Skin epidermis (tissue), 12 donors: ENCODE measurements at regions not wholly inside any gene's neighbourhood (a gene's known extent, or its start where the extent isn't known, plus 50 kb on each side); places are given as distances from the start of the nearest gene placed in this dataset.

Experiments
- H3K27ac ChIP-seq, 21 experiments: fragments of 200-600 bp; sonication (generic) in 11 of 21; one replicate each; pipeline ENCODE4 v1.5.0; 2020; ENCODE audit warnings: mild to moderate bottlenecking in 3 of 21, inconsistent platforms in 2 of 21, moderate library complexity in 2 of 21
- H3K4me3 ChIP-seq, 7 experiments: fragments of 200-600 bp; sonication (generic) in 2 of 7; one replicate each; pipeline ENCODE4 v1.5.0; 2020; ENCODE audit warnings: inconsistent platforms in 2 of 7, mild to moderate bottlenecking in 2 of 7, moderate library complexity in 1 of 7

- H3K4me3 ChIP-seq, result no peak overlapping the region
- no peak overlapping the region for H3K27ac ChIP-seq
Measured at GRCh38 chr14:101074196-101075024, 170.9 kb upstream of the RTL1 start.

GRCh38 chr14:101075025-101075800, 171.7 kb upstream of the RTL1 start:
- H3K4me3 ChIP-seq, result no peak overlapping the region
- no peak overlapping the region for H3K27ac ChIP-seq

DNA sequence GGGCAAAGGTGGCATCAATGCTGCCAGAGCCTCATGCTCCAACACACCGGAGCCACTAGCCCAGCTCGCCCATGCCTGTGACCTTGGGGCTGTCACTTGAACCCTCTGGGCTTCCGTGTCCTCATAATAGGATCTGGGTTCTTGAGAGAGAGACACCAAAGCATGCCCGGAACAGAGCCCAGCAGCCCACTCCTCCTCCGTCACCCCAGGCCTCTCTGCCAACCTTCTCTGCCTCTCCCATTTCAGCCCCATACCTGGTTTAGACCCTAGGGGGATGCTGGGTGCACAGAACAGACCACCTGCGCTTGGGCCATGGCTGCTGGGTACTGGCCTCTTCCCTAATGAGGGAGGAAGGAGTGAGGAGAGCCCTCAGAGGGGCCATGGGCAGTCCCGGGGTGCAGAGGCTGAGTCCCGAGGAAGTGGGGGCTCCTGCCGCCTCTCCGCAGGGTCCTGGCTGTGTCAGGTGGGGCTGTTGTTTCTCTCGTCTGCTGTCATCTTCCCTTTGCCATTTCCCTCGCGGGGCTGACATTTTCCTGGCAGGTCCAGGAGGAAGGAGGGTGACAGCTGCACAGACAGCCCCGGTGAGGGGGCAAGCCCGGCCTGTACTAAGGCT, 172.4 kb upstream of the RTL1 start:
- no peak overlapping the region for H3K4me3 ChIP-seq
- no peak overlapping the region for H3K27ac ChIP-seq

- no peak overlapping the region for H3K27ac ChIP-seq
- no peak overlapping the region for H3K4me3 ChIP-seq
Measured at GRCh38 chr14:101076451-101077198, 173.1 kb upstream of the RTL1 start.

DNA sequence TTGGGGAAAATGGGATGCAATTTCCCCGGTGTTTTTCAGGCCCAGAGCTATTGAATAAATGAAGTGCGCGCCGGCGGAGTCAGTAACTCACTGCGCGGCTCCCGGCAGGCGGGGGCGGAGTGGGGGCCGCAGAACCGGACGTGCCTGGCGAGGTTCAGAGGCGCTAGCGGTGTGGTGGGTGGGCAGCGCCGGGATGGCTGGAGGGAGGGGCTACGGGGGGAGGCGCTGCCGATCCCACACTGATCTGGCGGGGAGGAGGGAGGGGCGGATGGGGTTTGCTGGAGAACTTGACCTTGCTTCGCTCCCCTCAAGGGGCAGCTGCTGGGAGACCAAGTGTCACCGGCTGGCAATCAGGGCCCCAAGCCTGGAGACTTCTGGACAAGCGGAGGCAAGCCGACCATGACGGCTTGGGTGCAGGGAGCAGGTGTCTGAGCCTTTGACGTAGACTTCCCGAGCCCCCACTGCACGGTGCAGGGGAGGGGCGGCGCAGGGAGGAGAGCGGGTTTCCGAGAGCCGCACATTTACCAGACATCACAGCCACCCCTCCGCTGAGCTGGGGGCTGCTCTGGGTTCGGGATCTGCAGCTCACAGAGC, 174.1 kb upstream of the RTL1 start:
- Histone ChIP-seq H3K4me3 (no peak overlapping the region), H3K27ac (no peak overlapping the region)

- Histone ChIP-seq H3K27ac (no peak overlapping the region), H3K4me3 (no peak overlapping the region)
Measured at GRCh38 chr14:101078170-101078891, 174.8 kb upstream of the RTL1 start.

GRCh38 chr14:101078892-101079221, 175.3 kb upstream of the RTL1 start:
- Histone ChIP-seq H3K4me3 (no peak overlapping the region), H3K27ac (no peak overlapping the region)

DNA sequence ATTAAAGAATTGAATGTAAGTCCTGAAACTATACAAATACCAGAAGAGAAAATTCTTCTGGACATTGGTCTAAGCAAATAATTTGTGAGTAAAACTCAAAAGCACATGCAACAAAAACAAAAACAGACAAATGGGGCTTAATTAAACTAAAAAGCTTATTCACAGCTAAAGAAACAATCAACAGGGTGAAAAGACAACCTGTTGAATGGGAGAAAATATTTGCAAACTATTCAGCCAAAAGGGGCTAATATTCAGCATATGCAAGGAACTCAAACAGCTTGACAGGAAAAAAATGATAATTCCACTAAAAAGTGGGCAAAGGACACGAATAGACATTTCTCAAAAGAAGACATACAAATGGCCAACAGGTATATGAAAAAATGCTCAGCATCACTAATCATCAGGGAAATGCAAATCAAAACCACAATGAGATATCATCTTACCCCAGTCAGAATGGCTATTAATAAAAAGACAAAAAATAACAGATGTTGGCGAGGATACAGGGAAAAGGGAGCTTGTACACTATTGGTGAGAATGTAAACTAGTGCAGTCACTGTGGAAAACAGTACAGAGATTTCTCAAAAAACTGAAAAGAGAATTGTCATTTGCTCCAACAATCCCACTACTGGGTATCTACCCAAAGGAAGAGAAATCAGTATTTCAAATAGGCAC, 177.5 kb upstream of the RTL1 start:
- Histone ChIP-seq H3K27ac (no peak overlapping the region), H3K4me3 (no peak overlapping the region)

GRCh38 chr14:101082036-101082435, 178.5 kb upstream of the RTL1 start:
- H3K27ac ChIP-seq, result no peak overlapping the region
- no peak overlapping the region for H3K4me3 ChIP-seq

DNA sequence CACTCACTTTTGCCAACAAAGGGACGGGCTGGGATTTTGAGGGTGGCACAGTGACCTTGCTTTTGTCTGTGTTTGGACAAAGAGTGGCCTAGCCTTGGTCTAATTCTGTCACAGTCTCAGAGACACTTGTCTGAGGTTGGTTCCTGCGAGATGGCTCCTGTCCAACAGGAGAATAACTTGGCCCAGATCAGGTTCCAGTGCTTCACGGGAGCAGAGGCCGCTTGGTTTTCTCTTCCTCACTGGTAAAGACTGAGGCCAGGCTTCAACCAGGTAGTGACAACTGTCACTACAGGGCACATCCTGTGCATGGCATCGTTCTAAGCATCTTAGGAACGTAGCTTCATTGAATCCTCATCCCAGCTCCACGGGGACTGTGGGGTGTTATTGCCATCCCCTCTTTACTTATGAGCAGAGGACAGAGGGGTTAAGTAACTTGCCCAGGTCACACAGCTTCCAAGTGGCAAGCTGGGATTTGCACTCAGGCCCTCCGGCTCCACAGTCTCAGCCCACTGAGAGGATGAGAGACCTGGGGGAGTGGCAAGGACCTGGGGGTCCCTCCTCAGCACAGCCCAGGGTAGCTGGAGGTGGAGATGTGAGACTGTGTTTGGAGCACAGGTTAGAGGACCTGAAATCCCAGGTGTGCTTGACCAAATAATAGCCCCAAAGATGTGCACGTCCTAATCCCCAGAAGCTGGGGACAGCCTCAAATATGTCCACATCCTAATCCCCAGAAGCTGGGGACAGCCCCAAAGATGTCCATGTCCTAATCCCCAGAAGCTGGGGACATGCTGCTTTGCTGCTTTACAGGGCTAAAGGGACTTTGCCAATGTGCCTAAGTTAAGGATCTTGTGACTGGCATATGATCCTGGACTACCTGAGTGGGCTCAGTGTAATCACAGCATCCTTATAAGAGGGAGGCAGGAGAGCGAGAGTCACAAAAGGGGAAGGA, 179.2 kb upstream of the RTL1 start:
- H3K27ac ChIP-seq, result no peak overlapping the region
- H3K4me3 ChIP-seq, result no peak overlapping the region

DNA sequence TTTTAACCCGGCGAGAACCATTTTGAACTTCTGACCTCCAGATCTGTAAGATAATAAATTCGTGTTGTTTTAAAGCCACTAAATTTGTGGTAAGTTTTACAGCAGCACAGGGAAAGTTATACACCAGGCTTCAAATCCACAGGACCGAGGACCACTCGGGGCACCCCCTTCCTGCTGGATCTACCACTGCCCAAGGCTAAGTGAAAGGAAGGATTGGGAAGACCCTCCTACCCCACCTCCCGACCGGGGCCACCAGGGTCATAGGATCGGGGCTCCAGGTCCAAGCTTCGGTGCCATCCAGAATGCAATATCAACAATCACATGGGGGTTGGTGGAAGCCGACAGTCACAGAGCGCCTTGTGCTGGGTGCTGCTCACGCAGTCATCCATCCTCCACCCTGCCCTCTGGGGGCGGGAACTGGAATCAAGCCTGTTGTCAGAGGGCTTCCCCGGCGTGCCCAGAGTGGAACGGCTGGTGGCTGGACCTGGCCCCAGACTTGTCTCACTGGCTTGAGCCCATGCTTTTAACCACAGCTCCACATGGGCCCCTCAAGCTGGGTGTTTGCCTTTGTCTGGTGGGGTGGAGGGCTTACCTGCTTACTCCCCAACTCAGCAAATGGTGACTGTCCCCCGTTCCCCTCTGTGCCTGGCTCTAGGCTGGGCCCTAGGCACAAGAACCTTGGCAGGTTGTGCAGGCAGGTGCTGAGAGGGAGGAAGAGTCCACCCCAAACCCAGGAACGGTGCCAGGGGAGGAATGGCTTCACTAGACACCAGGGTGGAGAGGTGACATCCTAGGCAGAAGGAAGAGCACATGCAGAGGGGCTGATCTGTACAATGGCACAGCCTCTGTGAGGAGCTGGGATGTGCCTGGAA, 180.3 kb upstream of the RTL1 start:
- H3K4me3 ChIP-seq, result no peak overlapping the region
- H3K27ac ChIP-seq, result no peak overlapping the region

GRCh38 chr14:101084436-101084826, 180.9 kb upstream of the RTL1 start:
- Histone ChIP-seq H3K27ac (no peak overlapping the region), H3K4me3 (no peak overlapping the region)

DNA sequence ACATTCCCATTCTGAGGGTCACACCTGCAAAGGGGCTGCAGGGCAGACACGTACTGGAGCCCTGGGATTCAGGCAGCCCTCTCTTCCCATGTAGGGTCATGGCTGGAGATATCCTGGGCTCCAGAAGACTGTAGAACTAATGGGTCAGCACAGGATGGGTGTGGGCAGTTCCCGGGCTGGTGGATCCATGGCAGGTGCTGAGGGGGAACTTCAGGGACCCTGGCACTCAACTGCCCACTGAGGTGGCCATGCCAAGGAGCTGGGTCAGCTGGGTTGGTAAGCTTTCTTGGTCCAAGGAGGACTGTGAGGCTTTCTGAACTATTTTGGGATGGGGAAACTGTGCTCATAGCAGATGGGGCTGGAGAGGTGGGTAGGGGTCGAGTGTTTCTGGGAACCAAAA, 183.4 kb upstream of the RTL1 start:
- Histone ChIP-seq H3K4me3 (no peak overlapping the region), H3K27ac (no peak overlapping the region)

DNA sequence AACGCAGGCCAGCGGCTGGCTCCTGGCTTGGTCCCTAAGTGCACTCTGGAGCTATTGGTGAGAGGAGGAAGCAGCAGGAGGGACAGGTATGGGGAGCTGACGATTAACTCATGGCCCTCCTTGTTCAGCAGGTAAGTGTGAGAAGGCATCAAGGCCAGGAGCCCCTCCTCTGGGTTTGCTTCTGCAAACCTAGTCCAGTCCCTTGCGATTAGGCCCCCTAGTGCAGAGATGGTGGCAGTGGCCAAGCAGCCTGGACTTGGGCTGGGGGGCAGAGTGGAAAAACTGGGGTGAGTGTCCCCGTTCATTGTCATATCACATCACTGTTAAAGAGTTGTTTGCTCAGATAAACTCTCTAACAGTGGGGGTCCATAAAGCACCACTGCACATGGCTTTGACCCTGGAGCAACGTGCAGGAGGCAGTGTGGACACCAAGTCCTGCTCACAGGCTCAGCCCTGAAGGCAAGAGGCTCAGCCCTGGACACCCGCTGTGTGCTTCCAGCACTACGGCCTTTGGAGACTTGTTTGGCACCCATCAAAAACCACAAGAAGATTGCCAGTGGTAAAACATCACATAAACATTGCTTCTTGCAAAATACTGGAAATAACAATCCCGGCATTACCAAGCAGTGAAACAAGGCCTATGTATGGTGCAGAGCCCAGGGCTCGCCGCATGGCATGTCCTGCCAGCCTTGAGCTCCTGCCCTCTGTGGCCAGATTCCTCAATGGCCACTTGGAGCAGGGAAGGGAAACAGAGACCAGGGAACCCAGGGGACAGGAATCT, 184.3 kb upstream of the RTL1 start:
- no peak overlapping the region for H3K27ac ChIP-seq
- no peak overlapping the region for H3K4me3 ChIP-seq

- no peak overlapping the region for H3K27ac ChIP-seq
- H3K4me3 ChIP-seq, result no peak overlapping the region
Measured at GRCh38 chr14:101088395-101088667, 184.8 kb upstream of the RTL1 start.

- Histone ChIP-seq H3K27ac (no peak overlapping the region), H3K4me3 (no peak overlapping the region)
Measured at GRCh38 chr14:101088714-101089113, 185.2 kb upstream of the RTL1 start.
